ENCODE measurements at regions not wholly inside any gene's neighbourhood (a gene's known extent, or its start where the extent isn't known, plus 50 kb on each side); places are given as distances from the start of the nearest gene placed in this dataset.
"Not testable (repeated sequence)": the region's sequence is repeated elsewhere in the genome, so short reads cannot be mapped to it uniquely, and the experiment has no call there.

DNA sequence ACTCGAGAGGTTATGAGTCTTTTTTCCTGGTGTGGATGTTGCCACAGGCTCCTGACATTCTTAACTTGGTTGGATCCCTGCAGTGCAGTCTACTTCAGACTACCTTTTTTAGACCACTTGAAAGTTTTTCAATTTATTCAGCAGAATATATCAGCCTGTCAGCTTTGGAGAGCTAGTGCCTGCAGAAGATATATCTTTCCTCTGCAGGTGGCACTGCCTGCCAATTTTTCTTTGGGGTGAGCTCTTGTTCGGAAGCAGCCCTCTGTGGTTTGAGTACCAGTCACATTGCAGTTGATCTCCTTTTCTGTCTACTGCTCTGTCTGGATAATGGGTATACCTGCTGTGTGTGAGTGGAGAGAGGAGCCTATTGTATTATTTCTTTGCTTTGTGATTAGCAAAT lies 730.4 kb downstream of the PRIM2 start:
- TF ChIP-seq, protein P1, sequence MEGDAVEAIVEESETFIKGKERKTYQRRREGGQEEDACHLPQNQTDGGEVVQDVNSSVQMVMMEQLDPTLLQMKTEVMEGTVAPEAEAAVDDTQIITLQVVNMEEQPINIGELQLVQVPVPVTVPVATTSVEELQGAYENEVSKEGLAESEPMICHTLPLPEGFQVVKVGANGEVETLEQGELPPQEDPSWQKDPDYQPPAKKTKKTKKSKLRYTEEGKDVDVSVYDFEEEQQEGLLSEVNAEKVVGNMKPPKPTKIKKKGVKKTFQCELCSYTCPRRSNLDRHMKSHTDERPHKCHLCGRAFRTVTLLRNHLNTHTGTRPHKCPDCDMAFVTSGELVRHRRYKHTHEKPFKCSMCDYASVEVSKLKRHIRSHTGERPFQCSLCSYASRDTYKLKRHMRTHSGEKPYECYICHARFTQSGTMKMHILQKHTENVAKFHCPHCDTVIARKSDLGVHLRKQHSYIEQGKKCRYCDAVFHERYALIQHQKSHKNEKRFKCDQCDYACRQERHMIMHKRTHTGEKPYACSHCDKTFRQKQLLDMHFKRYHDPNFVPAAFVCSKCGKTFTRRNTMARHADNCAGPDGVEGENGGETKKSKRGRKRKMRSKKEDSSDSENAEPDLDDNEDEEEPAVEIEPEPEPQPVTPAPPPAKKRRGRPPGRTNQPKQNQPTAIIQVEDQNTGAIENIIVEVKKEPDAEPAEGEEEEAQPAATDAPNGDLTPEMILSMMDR (IDR thresholded peaks at IDR 0.05): not testable (repeated sequence)
- not testable (repeated sequence) for TF ChIP-seq POLR2A (IDR thresholded peaks at IDR 0.05)
